Activated CD4-positive, alpha-beta memory T cell treated with anti-CD3 and anti-CD28 coated beads, Interleukin-2, amount 10 ng/mL, durations not matched to agents 7 days and 5 days (primary cell): ENCODE measurements at regions not wholly inside any gene's neighbourhood (a gene's known extent, or its start where the extent isn't known, plus 50 kb on each side); places are given as distances from the start of the nearest gene placed in this dataset.

Experiments
- CTCF ChIA-PET: fragments of 350-600 bp; sonication (Branson Sonifier 250); formaldehyde crosslinking; loops from one replicate; lab custom pipeline; 2021; ENCODE audit warnings: antibody characterized with exemption, inconsistent platforms; lab: Charles Lee
- POLR2A ChIA-PET: fragments of 350-600 bp; sonication (Branson Sonifier 250); formaldehyde crosslinking; loops from one replicate; lab custom pipeline; 2021; ENCODE audit warnings: antibody characterized with exemption; lab: Charles Lee
- DNase-seq: peaks from one replicate; pipeline ENCODE4 v3.0.0-alpha.2; 2020
- H3K27ac Mint-ChIP-seq: one replicate; pipeline ENCODE4 v1.8.0; 2021; ENCODE audit warnings: mild to moderate bottlenecking, mixed read lengths
- H3K27me3 Mint-ChIP-seq: one replicate; pipeline ENCODE4 v1.8.0; 2021; ENCODE audit warnings: mixed read lengths
- H3K36me3 Mint-ChIP-seq: one replicate; pipeline ENCODE4 v1.8.0; 2021; ENCODE audit warnings: low read depth, mixed read lengths
- H3K4me1 Mint-ChIP-seq: one replicate; pipeline ENCODE4 v1.8.0; 2021; ENCODE audit warnings: mixed read lengths
- H3K4me3 Mint-ChIP-seq: one replicate; pipeline ENCODE4 v1.8.0; 2021; ENCODE audit warnings: mild to moderate bottlenecking, mixed read lengths
- H3K9me3 Mint-ChIP-seq: one replicate; pipeline ENCODE4 v1.8.0; 2021; ENCODE audit warnings: mixed read lengths

- ChIA-PET POLR2A (no interaction called here), CTCF (no interaction called here)
- Mint-ChIP-seq H3K36me3 (no peaks in the 10 kb centered on the region), H3K27me3 (peaks cover 22% of the 10 kb centered on the region), H3K4me1 (peaks cover 5% of the 10 kb centered on the region), H3K4me3 (no peak overlapping the region), H3K9me3 (no peaks in the 10 kb centered on the region), H3K27ac (no peak overlapping the region)
- no peak for DNase-seq
These were observed 344.9 kb downstream of the LIG4 start for GRCh38 chr13:107870400-107870799.

GRCh38 chr13:107867701-107868661 lies 347.4 kb downstream of the LIG4 start:
- Mint-ChIP-seq H3K9me3 (no peaks in the 10 kb centered on the region), H3K27ac (no peak overlapping the region), H3K4me1 (peaks cover 6% of the 10 kb centered on the region), H3K4me3 (peak overlapping the region; percentile 32), H3K36me3 (no peaks in the 10 kb centered on the region), H3K27me3 (peaks cover 32% of the 10 kb centered on the region)
- CTCF ChIA-PET = no interaction called here
- POLR2A ChIA-PET = no interaction called here
- no peak for DNase-seq

GRCh38 chr13:107866941-107867623 lies 348.3 kb downstream of the LIG4 start:
- H3K27ac Mint-ChIP-seq = no peak overlapping the region
- no peak overlapping the region for H3K4me3 Mint-ChIP-seq
- peaks cover 32% of the 10 kb centered on the region for H3K27me3 Mint-ChIP-seq
- ChIA-PET CTCF (no interaction called here), POLR2A (no interaction called here)
- no peaks in the 10 kb centered on the region for H3K36me3 Mint-ChIP-seq
- peaks cover 6% of the 10 kb centered on the region for H3K4me1 Mint-ChIP-seq
- no peaks in the 10 kb centered on the region for H3K9me3 Mint-ChIP-seq
- DNase-seq = no peak

- Mint-ChIP-seq H3K27me3 (peaks cover 32% of the 10 kb centered on the region), H3K4me1 (peaks cover 6% of the 10 kb centered on the region), H3K4me3 (no peak overlapping the region), H3K36me3 (no peaks in the 10 kb centered on the region), H3K27ac (no peak overlapping the region), H3K9me3 (no peaks in the 10 kb centered on the region)
- POLR2A ChIA-PET = no interaction called here
- CTCF ChIA-PET = no interaction called here
- no peak for DNase-seq
These were observed 349.1 kb downstream of the LIG4 start for GRCh38 chr13:107866032-107866940.

GRCh38 chr13:107865643-107866031 lies 349.7 kb downstream of the LIG4 start:
- no peaks in the 10 kb centered on the region for H3K9me3 Mint-ChIP-seq
- peaks cover 32% of the 10 kb centered on the region for H3K27me3 Mint-ChIP-seq
- ChIA-PET CTCF (no interaction called here), POLR2A (no interaction called here)
- no peaks in the 10 kb centered on the region for H3K36me3 Mint-ChIP-seq
- no peak overlapping the region for H3K27ac Mint-ChIP-seq
- no peak for DNase-seq
- H3K4me3 Mint-ChIP-seq = no peak overlapping the region
- H3K4me1 Mint-ChIP-seq = peaks cover 6% of the 10 kb centered on the region

GRCh38 chr13:107865318-107865575 lies 350.1 kb downstream of the LIG4 start:
- Mint-ChIP-seq H3K36me3 (no peaks in the 10 kb centered on the region), H3K27ac (no peak overlapping the region), H3K27me3 (peaks cover 32% of the 10 kb centered on the region), H3K9me3 (peaks cover under 1% of the 10 kb centered on the region), H3K4me3 (no peak overlapping the region), H3K4me1 (peaks cover 6% of the 10 kb centered on the region)
- POLR2A ChIA-PET = no interaction called here
- no peak for DNase-seq
- CTCF ChIA-PET = no interaction called here

- Mint-ChIP-seq H3K36me3 (no peaks in the 10 kb centered on the region), H3K27me3 (peaks cover 32% of the 10 kb centered on the region), H3K9me3 (peaks cover 3% of the 10 kb centered on the region), H3K4me1 (peaks cover 6% of the 10 kb centered on the region), H3K4me3 (no peak overlapping the region), H3K27ac (no peak overlapping the region)
- CTCF ChIA-PET = no interaction called here
- no peak for DNase-seq
- POLR2A ChIA-PET = no interaction called here
These were observed 350.6 kb downstream of the LIG4 start for GRCh38 chr13:107864543-107865317.

- ChIA-PET CTCF (no interaction called here), POLR2A (no interaction called here)
- Mint-ChIP-seq H3K4me1 (peaks cover under 1% of the 10 kb centered on the region), H3K36me3 (no peaks in the 10 kb centered on the region), H3K27ac (no peak overlapping the region), H3K27me3 (peaks cover 8% of the 10 kb centered on the region), H3K9me3 (peaks cover 6% of the 10 kb centered on the region), H3K4me3 (no peak overlapping the region)
- no peak for DNase-seq
These were observed 355.1 kb downstream of the LIG4 start for GRCh38 chr13:107860284-107860683.

GRCh38 chr13:107854880-107855279 lies 360.5 kb downstream of the LIG4 start:
- no peak overlapping the region for H3K27ac Mint-ChIP-seq
- H3K4me3 Mint-ChIP-seq = no peak overlapping the region
- H3K27me3 Mint-ChIP-seq = no peaks in the 10 kb centered on the region
- H3K4me1 Mint-ChIP-seq = no peaks in the 10 kb centered on the region
- ChIA-PET POLR2A (no interaction called here), CTCF (no interaction called here)
- no peak for DNase-seq
- H3K36me3 Mint-ChIP-seq = no peaks in the 10 kb centered on the region
- H3K9me3 Mint-ChIP-seq = peaks cover 2% of the 10 kb centered on the region

- no peak overlapping the region for H3K4me3 Mint-ChIP-seq
- no peak overlapping the region for H3K27ac Mint-ChIP-seq
- no peaks in the 10 kb centered on the region for H3K4me1 Mint-ChIP-seq
- POLR2A ChIA-PET = no interaction called here
- no peaks in the 10 kb centered on the region for H3K36me3 Mint-ChIP-seq
- CTCF ChIA-PET = no interaction called here
- no peaks in the 10 kb centered on the region for H3K27me3 Mint-ChIP-seq
- no peak for DNase-seq
- no peaks in the 10 kb centered on the region for H3K9me3 Mint-ChIP-seq
These were observed 363.3 kb downstream of the LIG4 start for GRCh38 chr13:107852072-107852471.

- ChIA-PET POLR2A (no interaction called here), CTCF (no interaction called here)
- no peak for DNase-seq
- H3K36me3 Mint-ChIP-seq = no peaks in the 10 kb centered on the region
- H3K9me3 Mint-ChIP-seq = no peaks in the 10 kb centered on the region
- H3K4me3 Mint-ChIP-seq = no peak overlapping the region
- no peaks in the 10 kb centered on the region for H3K27me3 Mint-ChIP-seq
- no peaks in the 10 kb centered on the region for H3K4me1 Mint-ChIP-seq
- no peak overlapping the region for H3K27ac Mint-ChIP-seq
These were observed 363.7 kb downstream of the LIG4 start for GRCh38 chr13:107851670-107852069.

- Mint-ChIP-seq H3K9me3 (no peaks in the 10 kb centered on the region), H3K27ac (no peak overlapping the region), H3K36me3 (no peaks in the 10 kb centered on the region), H3K4me3 (no peak overlapping the region), H3K4me1 (no peaks in the 10 kb centered on the region), H3K27me3 (no peaks in the 10 kb centered on the region)
- CTCF ChIA-PET = no interaction called here
- POLR2A ChIA-PET = no interaction called here
- no peak for DNase-seq
These were observed 367.9 kb downstream of the LIG4 start for GRCh38 chr13:107847406-107847805.
